Neural cell (in vitro differentiated cells): ENCODE measurements at regions not wholly inside any gene's neighbourhood (a gene's known extent, or its start where the extent isn't known, plus 50 kb on each side); places are given as distances from the start of the nearest gene placed in this dataset.

Experiments used
- CTCF ChIP-seq: fragments of 450-650 bp; IDR thresholded peaks from 2 replicates; pipeline ENCODE4 v1.5.1; 2014; ENCODE audit warnings: antibody characterized with exemption, mild to moderate bottlenecking, moderate library complexity; ENCODE audit not compliant: poor library complexity, severe bottlenecking
- EP300 ChIP-seq: fragments of 450-650 bp; conservative IDR thresholded peaks from 2 replicates; pipeline ENCODE4 v1.6.1; 2014; ENCODE audit warnings: antibody characterized with exemption, mild to moderate bottlenecking, moderate library complexity; ENCODE audit not compliant: poor library complexity, severe bottlenecking
- POLR2AphosphoS5 ChIP-seq: IDR thresholded peaks from 2 replicates; pipeline ENCODE4 v1.6.1; 2012

GRCh38 chr1:47672622-47673021 lies 234.8 kb downstream of the FOXD2 start:
- TF ChIP-seq CTCF: no peak
- TF ChIP-seq EP300: no peak
- no peak for TF ChIP-seq POLR2AphosphoS5
